ENCODE measurements at regions not wholly inside any gene's neighbourhood (a gene's known extent, or its start where the extent isn't known, plus 50 kb on each side); places are given as distances from the start of the nearest gene placed in this dataset.

- no peak for TF ChIP-seq CTCF (IDR thresholded peaks at IDR 0.05; ENCODE audit: borderline replicate concordance, control extremely low read depth, extremely low read depth, insufficient read depth, missing control alignments)
- in situ Hi-C loops (cut with MboI; ENCODE audit: low sequenced_read_pairs, unreplicated experiment), result no loop called here
- DNase-seq (ENCODE audit: low spot score), result no peak
Measured at GRCh38 chr1:70490153-70490552, 79.1 kb downstream of the CTH start.

- no peak for TF ChIP-seq CTCF (IDR thresholded peaks at IDR 0.05; ENCODE audit: borderline replicate concordance, control extremely low read depth, extremely low read depth, insufficient read depth, missing control alignments)
- DNase-seq (ENCODE audit: low spot score), result no peak
- in situ Hi-C loops (cut with MboI; ENCODE audit: low sequenced_read_pairs, unreplicated experiment), result no loop called here
Measured at GRCh38 chr1:70495370-70495769, 84.3 kb downstream of the CTH start.

- no peak for DNase-seq (ENCODE audit: low spot score)
- in situ Hi-C loops (cut with MboI; ENCODE audit: low sequenced_read_pairs, unreplicated experiment), result no loop called here
- TF ChIP-seq CTCF (IDR thresholded peaks at IDR 0.05; ENCODE audit: borderline replicate concordance, control extremely low read depth, extremely low read depth, insufficient read depth, missing control alignments), result no peak
Measured at GRCh38 chr1:70496181-70496580, 85.1 kb downstream of the CTH start.

- no peak for TF ChIP-seq CTCF (IDR thresholded peaks at IDR 0.05; ENCODE audit: borderline replicate concordance, control extremely low read depth, extremely low read depth, insufficient read depth, missing control alignments)
- DNase-seq (ENCODE audit: low spot score), result no peak
- in situ Hi-C loops (cut with MboI; ENCODE audit: low sequenced_read_pairs, unreplicated experiment), result no loop called here
Measured at GRCh38 chr1:70497152-70497551, 86.1 kb downstream of the CTH start.

- no peak for DNase-seq (ENCODE audit: low spot score)
- TF ChIP-seq CTCF (IDR thresholded peaks at IDR 0.05; ENCODE audit: borderline replicate concordance, control extremely low read depth, extremely low read depth, insufficient read depth, missing control alignments), result no peak
- in situ Hi-C loops (cut with MboI; ENCODE audit: low sequenced_read_pairs, unreplicated experiment), result no loop called here
Measured at GRCh38 chr1:70498666-70499065, 87.6 kb downstream of the CTH start.

- in situ Hi-C loops (cut with MboI; ENCODE audit: low sequenced_read_pairs, unreplicated experiment), result no loop called here
- TF ChIP-seq CTCF (IDR thresholded peaks at IDR 0.05; ENCODE audit: borderline replicate concordance, control extremely low read depth, extremely low read depth, insufficient read depth, missing control alignments), result no peak
- no peak for DNase-seq (ENCODE audit: low spot score)
Measured at GRCh38 chr1:70499695-70500094, 88.6 kb downstream of the CTH start.

GRCh38 chr1:70503358-70503757 lies 92.3 kb downstream of the CTH start:
- no peak for DNase-seq (ENCODE audit: low spot score)
- in situ Hi-C loops (cut with MboI; ENCODE audit: low sequenced_read_pairs, unreplicated experiment), result no loop called here
- TF ChIP-seq CTCF (IDR thresholded peaks at IDR 0.05; ENCODE audit: borderline replicate concordance, control extremely low read depth, extremely low read depth, insufficient read depth, missing control alignments), result no peak
